ENCODE measurements at regions not wholly inside any gene's neighbourhood (a gene's known extent, or its start where the extent isn't known, plus 50 kb on each side); places are given as distances from the start of the nearest gene placed in this dataset.
A peak's percentile ranks its signal among the peaks of the same experiment; 100 is the strongest.

- DNase-seq (ENCODE audit: low read depth in 2 of 2), result no peak
These were observed 243.4 kb upstream of the KCNG1 start for GRCh38 chr20:51266353-51266752.

DNA sequence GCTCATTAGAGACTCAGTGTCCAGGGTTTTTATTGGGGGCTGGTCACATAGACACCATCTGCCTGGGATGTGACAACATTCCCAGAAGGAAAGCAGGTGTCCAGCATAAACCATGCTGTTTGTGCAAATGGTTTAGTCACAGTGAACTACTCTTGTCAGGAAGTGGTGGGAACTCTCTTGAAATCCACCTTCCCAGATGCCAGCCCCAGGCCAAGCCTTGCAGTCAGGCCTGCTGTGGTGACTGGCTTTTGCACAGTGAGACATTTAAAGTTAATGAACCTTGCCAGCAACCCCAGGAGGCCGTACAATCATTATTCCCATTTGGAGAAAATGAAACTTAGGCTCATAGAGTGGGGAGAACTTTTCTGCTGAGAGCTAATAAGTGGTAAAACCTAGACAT lies 242.5 kb upstream of the KCNG1 start:
- no peak for DNase-seq (ENCODE audit: low read depth in 2 of 2)

DNA sequence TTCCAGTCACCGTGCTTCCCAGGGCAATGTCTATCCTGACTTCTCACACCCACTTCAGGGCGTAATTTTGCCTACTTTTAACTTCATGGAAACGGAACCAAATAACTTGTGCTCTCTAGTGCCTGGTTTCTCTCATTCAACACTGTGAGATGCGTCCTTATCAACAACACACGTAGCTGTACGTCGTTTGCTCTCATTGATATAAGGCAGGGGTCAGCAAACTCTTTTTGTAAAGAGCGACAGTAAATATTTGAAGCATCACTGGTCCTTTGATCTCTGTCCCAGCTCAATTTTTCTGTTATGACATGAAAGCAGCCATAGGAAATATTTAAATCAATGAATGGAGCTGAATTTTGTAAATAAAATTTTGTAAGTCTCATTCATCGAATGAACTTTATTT lies 239.3 kb upstream of the KCNG1 start:
- DNase-seq (ENCODE audit: low read depth in 2 of 2), result no peak

DNA sequence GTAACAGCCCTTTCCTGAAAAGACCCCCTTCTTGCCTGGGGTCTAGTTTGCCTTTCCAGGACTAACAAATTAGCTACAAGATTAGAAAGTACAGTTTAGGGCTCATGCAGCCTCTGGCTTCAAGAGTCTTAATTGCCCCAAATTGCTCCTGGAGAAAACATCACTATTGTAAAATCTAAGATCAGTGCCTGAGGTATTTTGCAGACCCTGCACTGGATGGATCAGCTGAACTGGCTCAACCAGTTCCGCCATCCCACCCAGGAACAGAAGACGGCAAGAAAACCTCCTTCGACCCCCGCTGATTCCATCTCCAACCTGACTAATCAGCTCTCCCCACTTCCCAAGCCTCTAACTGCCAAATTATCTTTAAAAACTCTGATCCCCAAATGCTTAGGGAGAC lies 236.5 kb upstream of the KCNG1 start:
- DNase-seq (ENCODE audit: low read depth in 2 of 2), result no peak

DNA sequence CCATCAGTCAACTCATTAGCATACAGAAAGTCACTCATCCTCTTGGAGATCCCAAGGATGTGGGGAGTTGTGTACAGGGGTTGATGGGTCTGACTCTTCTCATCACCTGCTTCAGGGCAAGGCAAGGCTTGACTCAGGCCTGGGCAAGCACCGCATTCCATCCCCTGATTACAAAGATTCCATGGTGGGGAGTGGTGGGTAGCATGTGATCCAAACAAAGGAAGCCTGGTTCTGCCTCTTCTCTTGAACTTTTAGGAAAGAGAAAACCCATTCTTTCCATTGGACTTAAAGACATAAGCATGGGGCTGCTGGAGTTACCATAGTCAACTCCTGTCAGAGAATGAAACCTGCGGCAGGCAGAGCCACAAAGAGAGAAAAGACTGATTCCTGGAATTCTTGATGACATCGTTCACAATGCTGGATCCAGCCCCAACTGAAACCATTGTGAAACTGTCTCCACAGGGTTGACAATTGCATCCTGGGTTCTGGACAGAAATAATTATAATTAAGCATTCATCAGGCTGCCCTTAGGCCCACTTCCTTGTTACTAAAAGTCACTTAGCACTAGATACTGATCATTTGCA lies 235.8 kb upstream of the KCNG1 start:
- DNase-seq (ENCODE audit: low read depth in 2 of 2), result no peak

DNA sequence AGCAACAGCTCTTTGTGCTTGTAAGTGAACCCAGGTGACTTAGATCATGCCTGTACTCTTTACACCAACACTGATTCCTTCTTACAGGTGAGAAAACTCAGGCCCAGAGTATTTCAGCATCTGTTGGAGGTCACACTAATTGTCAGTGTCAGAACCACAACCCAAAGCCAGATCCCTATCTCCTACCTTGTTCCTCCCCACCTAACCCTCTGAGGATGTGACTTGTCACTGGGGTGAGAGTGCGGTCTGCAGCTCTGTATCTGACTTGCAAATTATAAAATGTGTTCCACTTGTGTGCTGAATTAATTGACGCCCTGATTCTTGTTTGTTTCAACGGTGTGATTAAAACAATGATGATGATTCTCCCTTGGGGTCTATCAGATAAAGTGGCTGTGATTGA lies 232.5 kb upstream of the KCNG1 start:
- no peak for DNase-seq (ENCODE audit: low read depth in 2 of 2)

DNA sequence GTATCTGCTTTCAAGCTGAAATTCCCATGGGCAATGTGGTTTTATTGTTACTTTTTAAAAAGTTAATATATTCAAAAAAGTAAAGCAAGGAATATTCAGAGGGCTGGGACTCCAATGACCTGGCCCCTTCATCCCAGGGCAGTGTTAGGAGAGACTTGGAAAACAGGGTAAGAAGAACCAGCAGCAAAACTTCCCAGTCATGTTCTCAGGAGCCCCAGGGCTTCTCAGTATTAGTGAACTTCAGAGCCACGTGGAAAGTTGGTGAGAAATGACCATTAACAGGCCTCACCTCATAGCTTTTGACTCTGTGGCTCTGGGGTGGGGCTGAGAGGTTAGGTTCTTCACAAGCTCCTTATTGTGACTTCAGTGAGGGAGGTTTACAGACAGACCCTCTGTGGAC lies 230.4 kb upstream of the KCNG1 start:
- no peak for DNase-seq (ENCODE audit: low read depth in 2 of 2)

GRCh38 chr20:51249781-51250180 lies 226.9 kb upstream of the KCNG1 start:
- no peak for DNase-seq (ENCODE audit: low read depth in 2 of 2)

- DNase-seq (ENCODE audit: low read depth in 2 of 2), result no peak
These were observed 226.3 kb upstream of the KCNG1 start for GRCh38 chr20:51249215-51249614.

GRCh38 chr20:51244466-51244865 lies 221.6 kb upstream of the KCNG1 start:
- DNase-seq (ENCODE audit: low read depth in 2 of 2), result no peak

DNA sequence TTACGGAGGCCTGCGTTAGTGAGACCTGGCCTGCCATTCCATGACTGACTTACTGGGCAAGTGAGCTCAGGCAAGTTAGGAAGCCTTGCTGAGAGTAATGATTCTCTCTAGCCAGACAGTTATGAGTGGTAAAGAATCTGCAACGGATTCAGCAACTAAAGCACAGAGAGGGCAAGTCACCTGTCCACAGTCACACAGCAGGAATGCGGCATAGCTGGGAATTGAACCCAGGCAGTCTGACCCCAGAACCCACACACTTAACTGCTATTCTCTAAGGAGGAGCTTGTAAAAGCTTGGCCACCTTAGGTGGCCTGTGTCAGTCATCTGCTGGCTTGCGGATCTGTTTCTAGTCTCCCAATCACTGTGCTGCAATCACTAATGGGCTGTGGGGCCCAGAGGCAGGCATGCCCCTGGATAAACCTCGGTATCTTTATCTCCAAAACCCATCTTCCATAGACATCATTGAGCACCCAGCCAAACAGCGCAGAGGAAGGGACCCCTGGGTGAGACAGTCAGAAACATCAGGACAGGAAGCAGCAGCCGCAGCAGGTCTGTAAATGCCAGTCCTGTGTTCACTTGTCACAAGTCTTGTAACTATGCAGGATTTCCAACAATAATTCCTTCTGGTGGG lies 215.9 kb upstream of the KCNG1 start:
- no peak for DNase-seq (ENCODE audit: low read depth in 2 of 2)

- DNase-seq (ENCODE audit: low read depth in 2 of 2), result no peak
These were observed 214.9 kb upstream of the KCNG1 start for GRCh38 chr20:51237791-51238190.

DNA sequence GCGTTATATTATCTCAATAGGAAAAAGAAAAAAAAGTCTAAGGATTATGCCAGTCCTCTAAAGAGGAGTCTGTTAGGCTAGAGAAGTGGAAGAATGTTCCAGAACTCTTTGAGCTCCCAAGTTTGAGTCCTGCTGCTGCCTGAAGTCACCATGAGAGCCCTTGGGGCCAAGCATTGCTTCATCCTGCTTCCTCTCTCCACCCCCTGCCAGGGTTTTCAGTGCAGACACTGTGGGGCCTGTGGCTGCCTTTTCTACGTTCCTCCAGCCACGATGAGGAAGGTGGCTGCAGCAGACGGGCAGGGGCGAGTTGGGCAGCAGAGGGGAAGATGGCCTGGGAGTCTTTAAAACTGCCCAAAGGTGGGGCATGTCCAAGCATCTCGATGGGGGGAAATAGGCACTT lies 214.4 kb upstream of the KCNG1 start:
- no peak for DNase-seq (ENCODE audit: low read depth in 2 of 2)

DNA sequence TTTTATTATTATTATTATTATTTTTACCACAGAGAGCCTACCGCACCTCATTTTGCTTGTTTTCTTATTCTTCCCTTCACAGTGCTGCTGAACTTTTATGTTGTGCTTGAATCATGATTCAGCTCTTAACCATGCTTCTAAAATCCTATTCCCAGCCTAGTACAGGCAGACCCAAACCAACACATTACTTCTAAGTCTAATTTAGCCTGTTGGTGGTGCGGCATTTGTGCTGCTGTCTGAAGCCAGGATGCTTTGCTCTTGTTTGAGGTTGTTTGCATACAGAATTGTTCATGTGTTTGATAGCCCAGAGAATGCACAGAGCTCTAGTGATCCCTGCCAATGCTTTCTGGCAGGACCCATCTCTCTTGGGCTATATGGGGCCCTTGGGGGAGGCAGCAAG lies 213.5 kb upstream of the KCNG1 start:
- no peak for DNase-seq (ENCODE audit: low read depth in 2 of 2)

GRCh38 chr20:51233345-51233744 lies 210.4 kb upstream of the KCNG1 start:
- DNase-seq (ENCODE audit: low read depth in 2 of 2), result no peak

GRCh38 chr20:51230727-51231126 lies 207.8 kb upstream of the KCNG1 start:
- DNase-seq (ENCODE audit: low read depth in 2 of 2), result no peak

GRCh38 chr20:51228763-51229162 lies 205.9 kb upstream of the KCNG1 start:
- no peak for DNase-seq (ENCODE audit: low read depth in 2 of 2)

DNA sequence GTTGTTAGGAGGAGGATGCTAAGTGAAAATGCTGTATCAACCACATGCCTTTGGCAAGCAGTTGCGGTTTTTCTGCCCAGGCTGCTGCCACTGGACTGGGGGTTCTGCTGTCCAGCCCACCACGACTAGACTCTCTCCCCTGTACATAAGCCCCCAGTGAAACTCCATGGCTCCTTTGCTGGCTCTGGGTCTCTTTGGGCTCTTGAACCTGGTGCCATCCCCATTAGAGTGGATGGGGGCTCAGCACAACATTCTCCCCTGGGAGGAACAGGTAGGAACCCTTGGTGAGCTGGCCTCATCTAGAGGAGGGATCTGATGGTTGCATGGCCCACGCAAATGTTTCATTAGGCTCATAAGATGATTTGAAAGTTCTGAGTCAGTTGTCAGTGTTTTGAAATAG lies 204.8 kb upstream of the KCNG1 start:
- no peak for DNase-seq (ENCODE audit: low read depth in 2 of 2)

- no peak for DNase-seq (ENCODE audit: low read depth in 2 of 2)
These were observed 200.3 kb upstream of the KCNG1 start for GRCh38 chr20:51223183-51223720.

- DNase-seq (ENCODE audit: low read depth in 2 of 2), result no peak
These were observed 199.0 kb upstream of the KCNG1 start for GRCh38 chr20:51221791-51222408.

DNA sequence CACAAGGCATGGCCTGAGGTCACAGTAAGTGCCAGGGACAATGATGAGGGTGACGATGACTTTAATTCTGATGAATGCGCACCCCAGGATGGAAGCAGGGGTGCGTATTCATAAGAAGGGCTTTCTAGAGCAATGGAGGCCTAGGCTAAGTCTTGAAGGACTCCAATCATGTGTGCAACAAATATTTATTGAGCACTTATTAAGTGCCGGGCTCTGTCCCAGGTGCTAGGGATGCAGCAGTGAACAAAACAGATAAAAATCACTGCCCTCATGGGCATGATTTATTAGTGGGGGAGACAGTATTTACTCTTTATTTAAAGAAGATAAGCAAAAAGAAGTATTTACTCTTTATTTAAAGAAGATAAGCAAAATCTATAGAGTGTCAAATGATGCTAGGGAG lies 198.2 kb upstream of the KCNG1 start:
- no peak for DNase-seq (ENCODE audit: low read depth in 2 of 2)

- peak; percentile 58 for DNase-seq (ENCODE audit: low read depth in 2 of 2)
These were observed 197.4 kb upstream of the KCNG1 start for GRCh38 chr20:51220293-51220706.

GRCh38 chr20:51219544-51219943 lies 196.6 kb upstream of the KCNG1 start:
- no peak for DNase-seq (ENCODE audit: low read depth in 2 of 2)

Data from stimulated activated CD8-positive, alpha-beta memory T cell treated with anti-CD3 and anti-CD28 coated beads, Interleukin-2, amount 100 ng/mL, for 48 hours (primary cell).